Keratinocyte (primary cell): ENCODE measurements at regions not wholly inside any gene's neighbourhood (a gene's known extent, or its start where the extent isn't known, plus 50 kb on each side); places are given as distances from the start of the nearest gene placed in this dataset.

Source experiments
- DNase-seq: peaks from one replicate; pipeline ENCODE4 v3.0.0-alpha.2; 2011; ENCODE audit warnings: low read depth, missing footprints, low spot score
- FAIRE-seq: peaks from 2 replicates; lab custom pipeline; 2011; peaks lifted over from hg19 to GRCh38; lab: Jason Lieb, UNC
- H2AFZ ChIP-seq: 2 replicates; pipeline ENCODE4 v1.6.0; 2012; ENCODE audit warnings: low read length, control low read depth, inconsistent platforms; ENCODE audit not compliant: control insufficient read depth
- H3K27ac ChIP-seq: 2 replicates; pipeline ENCODE4 v1.5.1; 2011; ENCODE audit warnings: low read length; ENCODE audit not compliant: control insufficient read depth, insufficient read depth
- H3K27me3 ChIP-seq: 3 replicates; pipeline ENCODE4 v1.6.0; 2011; ENCODE audit warnings: low read length; ENCODE audit not compliant: control insufficient read depth, insufficient read depth; ENCODE audit errors: extremely low read depth
- H3K36me3 ChIP-seq, 2 experiments: 2 replicates in 1 of 2; 3 replicates in 1 of 2; pipeline ENCODE4 v1.5.1; 2011; ENCODE audit warnings: low read length in 2 of 2, mild to moderate bottlenecking in 1 of 2; ENCODE audit not compliant: control insufficient read depth in 2 of 2, insufficient read depth in 2 of 2; ENCODE audit errors: extremely low read depth in 1 of 2
- H3K4me1 ChIP-seq: 3 replicates; pipeline ENCODE4 v1.5.1; 2011; ENCODE audit warnings: low read length; ENCODE audit not compliant: control insufficient read depth, insufficient read depth; ENCODE audit errors: extremely low read depth
- H3K4me2 ChIP-seq: 3 replicates; pipeline ENCODE4 v1.6.0; 2011; ENCODE audit warnings: low read depth, low read length; ENCODE audit not compliant: control insufficient read depth, insufficient read depth; ENCODE audit errors: extremely low read depth
- H3K4me3 ChIP-seq, 3 experiments: fragments of 200-600 bp in 1 of 3; sonication (generic) in 1 of 3; 2 replicates in 2 of 3; 3 replicates in 1 of 3; pipeline ENCODE4 v1.5.1; 2011 to 2016; ENCODE audit warnings: low read length in 3 of 3, mild to moderate bottlenecking in 3 of 3, control low read depth in 2 of 3, inconsistent platforms in 1 of 3, low read depth in 1 of 3, mixed read lengths in 1 of 3, mixed run types in 1 of 3, moderate library complexity in 1 of 3; ENCODE audit not compliant: control insufficient read depth in 2 of 3, insufficient read depth in 2 of 3; ENCODE audit errors: extremely low read depth in 1 of 3
- H3K79me2 ChIP-seq: 2 replicates; pipeline ENCODE4 v1.6.0; 2012; ENCODE audit warnings: low read length; ENCODE audit not compliant: control insufficient read depth, insufficient read depth
- H3K9ac ChIP-seq: 3 replicates; pipeline ENCODE4 v1.6.0; 2011; ENCODE audit warnings: low read length; ENCODE audit not compliant: control insufficient read depth, insufficient read depth; ENCODE audit errors: extremely low read depth
- H3K9me1 ChIP-seq: 3 replicates; pipeline ENCODE4 v1.6.0; 2011; ENCODE audit warnings: low read length; ENCODE audit not compliant: control insufficient read depth, insufficient read depth; ENCODE audit errors: extremely low read depth
- H3K9me3 ChIP-seq: 2 replicates; pipeline ENCODE4 v1.5.1; 2012; ENCODE audit warnings: low read depth, low read length; ENCODE audit not compliant: control insufficient read depth
- H4K20me1 ChIP-seq: 3 replicates; pipeline ENCODE4 v1.6.0; 2011; ENCODE audit warnings: low read length; ENCODE audit not compliant: control insufficient read depth, insufficient read depth; ENCODE audit errors: extremely low read depth
- EZH2 ChIP-seq: IDR thresholded peaks from one replicate; pipeline ENCODE4 v1.6.1; 2012; ENCODE audit warnings: inconsistent platforms, mild to moderate bottlenecking, low read length, moderate library complexity
- dilution Hi-C: fragments of 300-500 bp; cut with MboI; formaldehyde crosslinking; loops from one replicate; pipeline ENCODE4 v1.7.0; 2020; ENCODE audit warnings: low sequenced_read_pairs; ENCODE audit not compliant: extremely low pct_ligation_motif_present
- TF ChIP-seq, protein P1 (sequence below), 3 experiments: IDR thresholded peaks in 1 of 3; conservative IDR thresholded peaks in 1 of 3; optimal IDR thresholded peaks in 1 of 3; 2 replicates in 2 of 3; 3 replicates in 1 of 3; pipeline versions ENCODE3 to v1.5.1; 2011; ENCODE audit warnings: low read length in 3 of 3, mild to moderate bottlenecking in 3 of 3, moderate library complexity in 2 of 3, control low read depth in 1 of 3, inconsistent platforms in 1 of 3; ENCODE audit not compliant: insufficient read depth in 2 of 3; ENCODE audit errors: extremely low read depth in 1 of 3

DNA sequence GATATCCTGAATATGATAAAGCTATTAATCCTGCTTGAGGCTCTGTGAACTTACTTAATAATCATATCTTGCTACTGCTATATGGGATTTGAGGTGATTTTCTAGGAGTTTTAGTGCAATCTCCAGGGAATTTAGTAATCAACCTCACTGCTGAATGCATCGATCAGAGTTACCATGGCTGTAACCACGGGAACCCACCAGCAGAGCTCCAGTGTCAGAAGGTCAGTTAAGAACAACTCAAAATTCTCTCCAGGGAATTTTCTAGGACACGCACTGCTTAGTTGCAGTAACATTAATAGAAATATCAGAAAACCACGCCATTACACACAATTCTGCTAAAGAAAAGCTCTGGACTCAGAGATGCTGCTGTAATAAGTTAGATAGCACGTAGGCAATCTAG, 1477.2 kb upstream of the TENM3 start:
- FAIRE-seq (no peak), DNase-seq (no peak)
- Histone ChIP-seq H3K4me2 (no peak overlapping the region), H2AFZ (no peak overlapping the region), H4K20me1 (no peaks in the 10 kb centered on the region), H3K4me3 (no peak overlapping the region), H3K79me2 (no peaks in the 10 kb centered on the region), H3K27me3 (no peaks in the 10 kb centered on the region), H3K9me3 (no peaks in the 10 kb centered on the region), H3K36me3 (no peaks in the 10 kb centered on the region), H3K9me1 (no peaks in the 10 kb centered on the region), H3K27ac (no peak overlapping the region), H3K9ac (no peak overlapping the region), H3K4me1 (no peaks in the 10 kb centered on the region)
- dilution Hi-C loops: no loop called here
- no peak for TF ChIP-seq EZH2
- TF ChIP-seq, protein P1, sequence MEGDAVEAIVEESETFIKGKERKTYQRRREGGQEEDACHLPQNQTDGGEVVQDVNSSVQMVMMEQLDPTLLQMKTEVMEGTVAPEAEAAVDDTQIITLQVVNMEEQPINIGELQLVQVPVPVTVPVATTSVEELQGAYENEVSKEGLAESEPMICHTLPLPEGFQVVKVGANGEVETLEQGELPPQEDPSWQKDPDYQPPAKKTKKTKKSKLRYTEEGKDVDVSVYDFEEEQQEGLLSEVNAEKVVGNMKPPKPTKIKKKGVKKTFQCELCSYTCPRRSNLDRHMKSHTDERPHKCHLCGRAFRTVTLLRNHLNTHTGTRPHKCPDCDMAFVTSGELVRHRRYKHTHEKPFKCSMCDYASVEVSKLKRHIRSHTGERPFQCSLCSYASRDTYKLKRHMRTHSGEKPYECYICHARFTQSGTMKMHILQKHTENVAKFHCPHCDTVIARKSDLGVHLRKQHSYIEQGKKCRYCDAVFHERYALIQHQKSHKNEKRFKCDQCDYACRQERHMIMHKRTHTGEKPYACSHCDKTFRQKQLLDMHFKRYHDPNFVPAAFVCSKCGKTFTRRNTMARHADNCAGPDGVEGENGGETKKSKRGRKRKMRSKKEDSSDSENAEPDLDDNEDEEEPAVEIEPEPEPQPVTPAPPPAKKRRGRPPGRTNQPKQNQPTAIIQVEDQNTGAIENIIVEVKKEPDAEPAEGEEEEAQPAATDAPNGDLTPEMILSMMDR (optimal IDR thresholded peaks at IDR 0.05 in 1 of 3, IDR thresholded peaks at IDR 0.05 in 1 of 3, conservative IDR thresholded peaks at IDR 0.05 in 1 of 3; ENCODE audit: extremely low read depth in 1 of 3, insufficient read depth in 2 of 3, low read length in 3 of 3): no peak

DNA sequence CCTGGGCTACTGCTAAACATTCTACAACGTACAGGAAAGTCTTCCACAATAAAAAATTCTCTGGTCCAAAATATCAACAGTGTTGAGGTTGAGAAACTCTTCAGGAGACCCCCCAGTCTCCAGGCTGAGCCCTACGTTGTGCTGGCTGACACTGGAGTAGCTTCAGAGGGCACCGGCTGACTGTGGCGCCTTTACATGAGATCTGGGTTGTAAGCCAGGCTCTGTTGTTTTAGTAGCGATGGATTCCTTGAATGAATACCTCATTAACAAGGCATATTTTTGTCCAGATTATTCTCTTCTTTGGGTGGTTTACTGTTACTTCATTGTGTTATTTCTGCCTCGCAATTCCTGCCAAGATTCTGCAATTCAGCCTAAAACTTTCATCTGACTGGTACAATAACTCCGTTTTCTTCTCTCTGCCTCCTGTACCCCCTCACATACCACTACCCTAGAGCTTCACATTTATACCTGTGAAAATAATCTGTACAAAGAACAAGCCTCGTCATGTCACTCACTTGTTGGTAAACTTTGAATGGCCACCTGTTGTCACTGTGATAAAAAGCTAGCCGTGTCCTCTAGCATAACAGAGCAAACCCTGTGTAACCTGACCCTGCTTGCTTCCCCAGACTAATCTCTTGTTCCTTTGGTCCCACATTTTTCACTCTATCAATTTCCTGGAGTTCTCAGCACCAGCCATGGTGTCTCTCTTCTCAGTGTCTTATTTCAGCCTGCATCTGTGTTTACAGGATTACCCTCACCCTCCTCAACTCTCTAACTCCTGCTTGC, 1476.1 kb upstream of the TENM3 start:
- no peak overlapping the region for H3K4me2 ChIP-seq
- no peak overlapping the region for H3K9ac ChIP-seq
- no peaks in the 10 kb centered on the region for H3K27me3 ChIP-seq
- no peaks in the 10 kb centered on the region for H4K20me1 ChIP-seq
- H3K9me1 ChIP-seq: no peaks in the 10 kb centered on the region
- H2AFZ ChIP-seq: no peak overlapping the region
- H3K27ac ChIP-seq: no peak overlapping the region
- dilution Hi-C loops: no loop called here
- no peak for DNase-seq
- no peaks in the 10 kb centered on the region for H3K9me3 ChIP-seq
- H3K4me3 ChIP-seq: no peak overlapping the region
- no peaks in the 10 kb centered on the region for H3K79me2 ChIP-seq
- no peak for FAIRE-seq
- H3K4me1 ChIP-seq: no peaks in the 10 kb centered on the region
- H3K36me3 ChIP-seq: no peaks in the 10 kb centered on the region
- TF ChIP-seq, protein P1 (optimal IDR thresholded peaks at IDR 0.05 in 1 of 3, IDR thresholded peaks at IDR 0.05 in 1 of 3, conservative IDR thresholded peaks at IDR 0.05 in 1 of 3; ENCODE audit: extremely low read depth in 1 of 3, insufficient read depth in 2 of 3, low read length in 3 of 3): no peak
- no peak for TF ChIP-seq EZH2
